ENCODE measurements at regions not wholly inside any gene's neighbourhood (a gene's known extent, or its start where the extent isn't known, plus 50 kb on each side); places are given as distances from the start of the nearest gene placed in this dataset.

DNA sequence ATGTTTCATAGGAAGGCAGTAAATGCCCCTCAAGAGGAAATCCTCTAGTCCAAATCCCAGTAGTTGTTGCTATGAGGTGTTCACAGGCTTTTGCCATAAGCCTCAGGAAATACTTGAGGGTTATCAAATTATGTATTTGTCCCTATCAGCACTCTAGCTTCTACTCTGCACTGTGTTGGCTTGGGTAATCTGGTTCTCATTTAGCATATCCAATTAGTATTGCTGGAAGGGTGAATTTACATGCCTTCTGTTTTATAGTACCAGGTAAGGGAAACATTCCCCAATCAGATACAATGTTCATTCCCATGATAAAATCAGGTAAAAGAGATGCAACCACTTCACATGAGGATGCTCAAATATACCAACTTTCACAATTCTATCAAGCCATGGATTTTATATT, 211.2 kb downstream of the S1PR1 start:
- TF ChIP-seq, protein P1, sequence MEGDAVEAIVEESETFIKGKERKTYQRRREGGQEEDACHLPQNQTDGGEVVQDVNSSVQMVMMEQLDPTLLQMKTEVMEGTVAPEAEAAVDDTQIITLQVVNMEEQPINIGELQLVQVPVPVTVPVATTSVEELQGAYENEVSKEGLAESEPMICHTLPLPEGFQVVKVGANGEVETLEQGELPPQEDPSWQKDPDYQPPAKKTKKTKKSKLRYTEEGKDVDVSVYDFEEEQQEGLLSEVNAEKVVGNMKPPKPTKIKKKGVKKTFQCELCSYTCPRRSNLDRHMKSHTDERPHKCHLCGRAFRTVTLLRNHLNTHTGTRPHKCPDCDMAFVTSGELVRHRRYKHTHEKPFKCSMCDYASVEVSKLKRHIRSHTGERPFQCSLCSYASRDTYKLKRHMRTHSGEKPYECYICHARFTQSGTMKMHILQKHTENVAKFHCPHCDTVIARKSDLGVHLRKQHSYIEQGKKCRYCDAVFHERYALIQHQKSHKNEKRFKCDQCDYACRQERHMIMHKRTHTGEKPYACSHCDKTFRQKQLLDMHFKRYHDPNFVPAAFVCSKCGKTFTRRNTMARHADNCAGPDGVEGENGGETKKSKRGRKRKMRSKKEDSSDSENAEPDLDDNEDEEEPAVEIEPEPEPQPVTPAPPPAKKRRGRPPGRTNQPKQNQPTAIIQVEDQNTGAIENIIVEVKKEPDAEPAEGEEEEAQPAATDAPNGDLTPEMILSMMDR (conservative IDR thresholded peaks at IDR 0.05 in 1 of 2, IDR thresholded peaks at IDR 0.05 in 1 of 2; ENCODE audit: extremely low read depth in 1 of 2, insufficient read depth in 1 of 2, low read depth in 1 of 2, low read length in 2 of 2): no peak
- no peak for TF ChIP-seq EZH2 (IDR thresholded peaks at IDR 0.05; ENCODE audit: borderline replicate concordance, low read length)

Measured in mammary epithelial cell (primary cell).